ENCODE measurements at regions not wholly inside any gene's neighbourhood (a gene's known extent, or its start where the extent isn't known, plus 50 kb on each side); places are given as distances from the start of the nearest gene placed in this dataset.
"Not testable (repeated sequence)": the region's sequence is repeated elsewhere in the genome, so short reads cannot be mapped to it uniquely, and the experiment has no call there.

GRCh38 chr10:109809954-109810353, 113.4 kb downstream of the XPNPEP1 start:
- H3K9me3 ChIP-seq = peaks cover 0 to 20% (median 0%) of the 10 kb centered on the region in 4 donors
- not testable (repeated sequence) for DNase-seq (ENCODE audit: low spot score in 2 of 2); H3K27me3 ChIP-seq; H3K4me1 ChIP-seq; H3K27ac ChIP-seq; H3K36me3 ChIP-seq; H3K4me3 ChIP-seq
- WGBS, 2 donors = 93 to 100% methylated on average over 1 of the region's 1 CpG

GRCh38 chr10:109801191-109801590, 122.1 kb downstream of the XPNPEP1 start:
- not testable (repeated sequence) for H3K36me3 ChIP-seq; DNase-seq (ENCODE audit: low spot score in 2 of 2); H3K4me3 ChIP-seq; H3K27ac ChIP-seq; H3K4me1 ChIP-seq; H3K27me3 ChIP-seq
- 96 to 97% methylated on average over 14 of the region's 14 CpGs for WGBS, 2 donors
- H3K9me3 ChIP-seq = peaks cover 0 to 22% (median 2%) of the 10 kb centered on the region in 4 donors

- TF ChIP-seq CTCF (IDR thresholded peaks at IDR 0.05) = no peak
- TF ChIP-seq EP300 (IDR thresholded peaks at IDR 0.05) = no peak
- TF ChIP-seq POLR2A (IDR thresholded peaks at IDR 0.05) = no peak
Observed at GRCh38 chr10:109790647-109791046, 132.7 kb downstream of the XPNPEP1 start.

GRCh38 chr10:109784236-109784635, 139.1 kb downstream of the XPNPEP1 start:
- Histone ChIP-seq H3K9me3 (no peaks in the 10 kb centered on the region), H3K4me3 (no peak overlapping the region), H3K27ac (no peak overlapping the region), H3K4me1 (no peaks in the 10 kb centered on the region), H3K36me3 (no peaks in the 10 kb centered on the region), H3K27me3 (no peaks in the 10 kb centered on the region)
- WGBS, 2 donors = 62 to 74% methylated on average over 3 of the region's 3 CpGs
- TF ChIP-seq POLR2A (IDR thresholded peaks at IDR 0.05) = no peak
- TF ChIP-seq CTCF (IDR thresholded peaks at IDR 0.05) = no peak
- TF ChIP-seq EP300 (IDR thresholded peaks at IDR 0.05) = no peak
- DNase-seq (ENCODE audit: low spot score in 2 of 2) = no peak

More at GRCh38 chr10:109790647-109791046, 132.7 kb downstream of the XPNPEP1 start:
- H3K27me3 ChIP-seq = no peaks in the 10 kb centered on the region
- no peaks in the 10 kb centered on the region for H3K36me3 ChIP-seq
- no peak overlapping the region for H3K4me3 ChIP-seq
- no peak overlapping the region for H3K27ac ChIP-seq
- H3K9me3 ChIP-seq = peaks cover 0 to 6% (median 0%) of the 10 kb centered on the region in 4 donors
- 79 to 86% methylated on average over 4 of the region's 4 CpGs for WGBS, 2 donors
- DNase-seq (ENCODE audit: low spot score in 2 of 2) = no peak
- no peaks in the 10 kb centered on the region for H3K4me1 ChIP-seq

GRCh38 chr10:109783286-109783685, 140.0 kb downstream of the XPNPEP1 start:
- no peak for DNase-seq (ENCODE audit: low spot score in 2 of 2)
- WGBS, 2 donors = 85 to 90% methylated on average over 5 of the region's 5 CpGs

GRCh38 chr10:109780997-109781396, 142.3 kb downstream of the XPNPEP1 start:
- no peak for DNase-seq (ENCODE audit: low spot score in 2 of 2)
- Histone ChIP-seq H3K27me3 (no peaks in the 10 kb centered on the region), H3K9me3 (no peaks in the 10 kb centered on the region), H3K4me3 (no peak overlapping the region), H3K4me1 (no peaks in the 10 kb centered on the region), H3K36me3 (no peaks in the 10 kb centered on the region), H3K27ac (no peak overlapping the region)
- TF ChIP-seq POLR2A (IDR thresholded peaks at IDR 0.05) (no peak), CTCF (IDR thresholded peaks at IDR 0.05) (peak in 1 of 5 experiments; percentile 9), EP300 (IDR thresholded peaks at IDR 0.05) (no peak)

More at GRCh38 chr10:109783286-109783685, 140.0 kb downstream of the XPNPEP1 start:
- TF ChIP-seq CTCF (IDR thresholded peaks at IDR 0.05) (no peak), POLR2A (IDR thresholded peaks at IDR 0.05) (no peak), EP300 (IDR thresholded peaks at IDR 0.05) (no peak)
- H3K9me3 ChIP-seq = no peaks in the 10 kb centered on the region
- no peak overlapping the region for H3K4me3 ChIP-seq
- no peaks in the 10 kb centered on the region for H3K27me3 ChIP-seq
- H3K27ac ChIP-seq = no peak overlapping the region
- H3K36me3 ChIP-seq = no peaks in the 10 kb centered on the region
- H3K4me1 ChIP-seq = no peaks in the 10 kb centered on the region

All from tibial nerve (tissue), 4 donors.